ENCODE measurements at regions not wholly inside any gene's neighbourhood (a gene's known extent, or its start where the extent isn't known, plus 50 kb on each side); places are given as distances from the start of the nearest gene placed in this dataset.

GRCh38 chr5:68432682-68433081, 217.1 kb downstream of the PIK3R1 start:
- no peak for FAIRE-seq

GRCh38 chr5:68433526-68433922, 218.0 kb downstream of the PIK3R1 start:
- no peak for FAIRE-seq

GRCh38 chr5:68433923-68434879, 218.6 kb downstream of the PIK3R1 start:
- FAIRE-seq = no peak

- no peak for FAIRE-seq
Observed at GRCh38 chr5:68435611-68436010, 220.1 kb downstream of the PIK3R1 start.

- no peak for FAIRE-seq
Observed at GRCh38 chr5:68436686-68437520, 221.3 kb downstream of the PIK3R1 start.

- no peak for FAIRE-seq
Observed at GRCh38 chr5:68438876-68439275, 223.3 kb downstream of the PIK3R1 start.

GRCh38 chr5:68440245-68440644, 224.7 kb downstream of the PIK3R1 start:
- no peak for FAIRE-seq

- no peak for FAIRE-seq
Observed at GRCh38 chr5:68440651-68441050, 225.1 kb downstream of the PIK3R1 start.

- FAIRE-seq = no peak
Observed at GRCh38 chr5:68441309-68442073, 225.9 kb downstream of the PIK3R1 start.

GRCh38 chr5:68443091-68443490, 227.5 kb downstream of the PIK3R1 start:
- no peak for FAIRE-seq

- no peak for FAIRE-seq
Observed at GRCh38 chr5:68444048-68444447, 228.5 kb downstream of the PIK3R1 start.

- FAIRE-seq = no peak
Observed at GRCh38 chr5:68444833-68445232, 229.3 kb downstream of the PIK3R1 start.

GRCh38 chr5:68445257-68446069, 229.9 kb downstream of the PIK3R1 start:
- FAIRE-seq = no peak

- FAIRE-seq = no peak
Observed at GRCh38 chr5:68446070-68446357, 230.5 kb downstream of the PIK3R1 start.

GRCh38 chr5:68446487-68446894, 230.9 kb downstream of the PIK3R1 start:
- FAIRE-seq = no peak

GRCh38 chr5:68447136-68447929, 231.8 kb downstream of the PIK3R1 start:
- FAIRE-seq = no peak

GRCh38 chr5:68449380-68449779, 233.8 kb downstream of the PIK3R1 start:
- FAIRE-seq = no peak

GRCh38 chr5:68450245-68450852, 234.8 kb downstream of the PIK3R1 start:
- FAIRE-seq = no peak

GRCh38 chr5:68452286-68452685, 236.7 kb downstream of the PIK3R1 start:
- no peak for FAIRE-seq

GRCh38 chr5:68454172-68454571, 238.6 kb downstream of the PIK3R1 start:
- FAIRE-seq = no peak

- no peak for FAIRE-seq
Observed at GRCh38 chr5:68454766-68455165, 239.2 kb downstream of the PIK3R1 start.
